ENCODE measurements at regions not wholly inside any gene's neighbourhood (a gene's known extent, or its start where the extent isn't known, plus 50 kb on each side); places are given as distances from the start of the nearest gene placed in this dataset.
"Not testable (repeated sequence)": the region's sequence is repeated elsewhere in the genome, so short reads cannot be mapped to it uniquely, and the experiment has no call there.

DNA sequence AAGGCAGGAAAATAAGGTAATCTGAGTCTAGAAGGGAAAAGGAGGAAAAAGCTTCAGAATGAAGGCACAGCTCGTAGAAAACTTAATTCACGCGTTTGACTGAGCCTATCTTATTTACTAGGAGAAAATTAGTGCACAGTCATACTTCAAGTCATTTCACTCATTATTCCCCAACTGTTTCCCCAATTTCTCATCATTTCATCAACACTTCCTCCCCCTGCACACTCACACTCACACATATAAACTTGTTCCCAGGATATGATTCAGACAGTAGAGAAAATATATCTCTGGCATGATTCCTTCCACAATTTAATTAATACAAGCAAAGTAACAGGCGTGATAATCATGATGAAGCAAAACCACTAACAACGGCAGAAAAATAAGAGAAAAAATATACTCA is 94.5 kb upstream of the F13A1 start:
- no peak for DNase-seq

DNA sequence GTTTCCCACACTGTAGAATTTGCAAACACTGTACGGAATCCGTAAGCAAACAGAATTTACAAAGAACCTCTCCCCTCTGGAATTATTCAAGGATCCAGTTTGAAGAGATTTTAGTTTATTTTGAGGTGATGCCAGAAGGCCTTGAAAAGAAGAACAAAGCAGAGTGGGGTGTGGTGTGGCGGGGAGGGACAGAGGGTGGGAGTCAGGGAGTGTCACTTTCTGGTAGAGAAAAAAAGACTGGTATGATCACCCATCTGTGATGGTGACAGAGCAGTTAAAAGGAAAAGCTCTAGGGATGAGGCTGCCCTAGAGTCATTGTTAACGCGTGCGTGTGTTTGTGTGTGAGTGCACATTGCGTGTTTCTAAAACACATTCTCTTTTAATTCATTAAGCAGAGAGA is 97.0 kb upstream of the F13A1 start:
- no peak for DNase-seq

DNA sequence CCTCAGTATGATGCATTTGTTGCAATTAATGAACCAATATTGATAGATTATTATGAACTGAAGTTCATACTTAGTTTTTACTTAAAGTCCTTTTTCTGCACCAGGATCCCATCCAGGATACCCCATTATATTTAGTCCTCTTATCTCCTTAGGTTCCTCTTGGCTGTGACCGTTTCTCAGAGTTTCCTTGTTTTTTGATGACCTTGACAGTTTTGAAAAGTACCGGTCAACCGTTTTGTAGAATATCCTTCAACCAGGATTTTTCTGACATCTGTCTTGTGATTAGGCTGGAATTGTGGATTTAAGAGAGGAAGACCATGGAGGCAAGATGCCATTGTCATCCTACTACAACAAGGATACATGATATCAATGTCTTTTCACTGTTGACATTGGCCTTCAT is 98.0 kb upstream of the F13A1 start:
- DNase-seq = no peak

DNA sequence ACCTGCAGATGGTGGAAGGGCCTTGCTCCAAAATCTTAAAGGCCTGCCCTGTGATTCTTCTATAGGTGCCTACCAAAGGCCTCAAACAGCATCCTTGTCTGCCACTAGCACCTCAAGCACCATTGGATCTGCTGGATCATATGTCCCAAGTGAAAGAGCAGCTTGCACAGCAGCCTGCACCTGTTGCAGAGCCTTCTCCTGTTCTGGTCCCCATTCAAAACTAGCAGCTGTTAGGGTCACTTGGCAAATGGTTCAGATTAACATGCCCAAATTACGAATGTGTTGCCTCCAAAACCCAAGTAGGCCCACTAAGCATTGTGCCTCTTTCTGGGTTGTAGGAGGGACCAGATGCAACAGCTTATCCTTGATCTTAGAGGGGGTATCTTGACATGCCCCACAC is 99.6 kb upstream of the F13A1 start:
- DNase-seq = no peak

DNA sequence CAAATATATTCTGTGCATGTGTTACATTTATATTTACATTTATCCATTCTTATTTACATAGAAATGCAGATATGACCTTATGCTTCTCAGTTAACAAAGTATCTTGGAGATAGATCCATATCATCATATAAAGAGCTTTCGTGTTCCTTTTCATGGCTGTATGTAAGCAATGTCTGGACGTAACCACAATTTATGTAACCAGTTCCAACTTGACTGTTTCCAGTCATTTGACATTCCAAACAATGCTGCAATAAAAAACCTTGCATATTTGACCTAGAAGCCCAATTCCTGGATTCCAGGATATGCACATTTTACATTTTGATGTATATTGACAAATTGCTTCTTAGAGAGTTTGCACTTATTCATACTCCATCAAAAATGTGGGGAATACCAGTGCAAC is 113.7 kb upstream of the F13A1 start:
- DNase-seq = no peak

DNA sequence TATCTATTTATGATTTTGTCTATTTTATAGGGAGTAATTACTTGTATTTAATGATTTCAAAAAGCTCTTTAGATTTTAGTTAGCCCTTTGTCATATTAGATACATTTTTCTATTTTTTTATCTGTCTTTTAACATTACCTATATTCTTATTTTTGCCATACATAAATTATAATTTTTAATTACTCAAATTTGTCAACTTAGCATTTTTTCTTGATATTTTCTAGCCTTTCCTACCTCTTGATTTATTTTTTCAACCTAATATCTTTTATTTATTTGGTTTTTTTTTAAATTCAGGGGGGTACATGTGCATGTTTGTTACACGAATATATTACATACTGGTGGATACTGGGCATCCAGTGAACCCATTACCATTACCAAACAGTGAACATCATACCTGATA is 114.3 kb upstream of the F13A1 start:
- no peak for DNase-seq

DNA sequence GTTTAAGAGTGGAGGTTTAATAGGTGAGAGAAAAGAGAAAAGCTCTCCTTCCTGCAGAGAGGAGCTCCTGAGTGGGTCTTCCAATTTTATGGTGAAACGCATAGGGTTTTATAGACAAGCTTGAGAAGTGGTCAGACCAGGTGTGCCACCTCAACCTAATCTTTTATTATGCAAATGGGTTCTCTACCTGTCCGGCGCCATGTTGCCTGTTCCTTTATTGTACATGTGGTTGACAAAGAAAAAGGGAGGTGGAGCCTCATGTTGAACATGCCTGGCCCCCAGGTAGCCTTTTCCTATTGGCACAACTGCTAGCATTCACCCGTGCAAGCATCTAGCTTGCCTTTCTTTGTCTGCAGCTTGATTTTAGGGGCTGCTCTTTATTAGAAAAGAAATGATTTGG is 115.9 kb upstream of the F13A1 start:
- DNase-seq = no peak

DNA sequence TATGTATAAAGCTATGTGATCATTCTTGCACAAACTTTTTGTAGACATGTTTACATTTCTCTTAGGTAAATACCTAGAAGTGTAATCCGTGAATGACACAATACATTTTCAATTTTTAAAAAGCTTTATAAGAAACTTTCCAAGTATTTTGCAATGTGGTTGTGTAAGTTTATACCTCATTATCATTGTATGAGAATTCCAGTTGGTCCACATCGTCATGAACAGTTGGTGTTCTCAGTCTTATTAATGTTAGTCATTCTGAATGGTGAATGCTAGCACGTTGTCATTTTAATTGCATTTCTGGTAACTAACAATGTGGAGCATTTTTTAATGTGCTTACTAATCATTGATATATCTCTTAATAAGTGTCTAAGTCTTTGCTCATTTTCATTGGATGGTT is 116.5 kb upstream of the F13A1 start:
- DNase-seq = no peak

DNA sequence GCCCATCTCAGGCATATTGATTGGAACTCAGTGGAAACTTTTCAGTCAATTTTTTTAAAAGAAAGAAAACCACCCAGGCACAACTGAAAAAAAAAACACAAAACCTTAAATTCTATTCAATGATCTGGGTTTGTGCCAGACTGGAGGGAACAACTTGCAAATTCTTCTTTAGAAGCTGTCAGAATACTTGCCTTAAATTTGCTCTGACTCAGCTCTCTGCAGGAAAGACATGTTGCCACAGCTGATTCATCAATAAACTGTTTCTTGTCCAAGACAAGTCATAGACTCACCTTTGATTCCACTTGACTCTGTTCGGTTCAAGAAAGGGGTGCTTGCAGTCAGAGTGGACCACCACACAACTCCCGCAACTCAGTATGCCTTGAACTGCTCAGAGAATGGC is 117.8 kb upstream of the F13A1 start:
- DNase-seq = no peak

DNA sequence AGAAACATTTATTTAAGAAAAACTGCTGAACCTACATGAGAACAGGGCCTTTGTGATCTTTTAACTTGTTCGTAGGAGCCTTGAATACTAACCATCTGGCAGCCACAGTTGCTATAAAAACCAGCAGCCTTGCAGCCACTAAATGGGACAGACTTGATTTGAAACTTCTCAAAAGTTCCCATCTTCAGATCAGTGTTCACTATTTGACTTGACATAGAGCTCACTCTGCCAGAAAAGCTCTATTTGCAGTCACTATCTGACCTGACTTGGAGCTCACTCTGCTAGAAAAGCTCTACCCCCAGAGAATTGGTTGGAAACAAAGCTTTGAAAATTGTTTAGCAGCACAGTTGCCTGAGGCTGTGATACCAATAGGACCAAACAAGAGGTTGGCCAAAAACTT is 119.3 kb upstream of the F13A1 start:
- no peak for DNase-seq

DNA sequence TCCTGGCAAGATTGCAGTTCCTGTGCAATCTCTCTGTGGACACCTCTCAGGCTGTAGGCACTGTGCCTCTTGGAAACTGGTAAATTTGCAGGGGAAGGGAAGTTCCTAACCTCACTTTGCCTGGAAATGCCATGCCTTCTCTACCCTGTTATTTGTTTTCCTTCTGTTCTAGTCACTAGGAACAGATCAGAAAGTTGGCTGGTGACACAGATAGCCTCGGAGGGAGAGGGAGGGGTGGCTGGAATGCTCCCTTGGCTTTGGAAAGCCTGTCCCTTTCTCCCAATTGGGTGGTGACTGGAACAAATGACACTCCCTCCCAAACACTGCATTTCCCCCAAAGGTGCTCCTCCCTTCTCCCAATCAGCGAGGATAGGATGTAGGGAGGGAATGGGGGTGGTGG is 131.5 kb upstream of the F13A1 start:
- no peak for DNase-seq

DNA sequence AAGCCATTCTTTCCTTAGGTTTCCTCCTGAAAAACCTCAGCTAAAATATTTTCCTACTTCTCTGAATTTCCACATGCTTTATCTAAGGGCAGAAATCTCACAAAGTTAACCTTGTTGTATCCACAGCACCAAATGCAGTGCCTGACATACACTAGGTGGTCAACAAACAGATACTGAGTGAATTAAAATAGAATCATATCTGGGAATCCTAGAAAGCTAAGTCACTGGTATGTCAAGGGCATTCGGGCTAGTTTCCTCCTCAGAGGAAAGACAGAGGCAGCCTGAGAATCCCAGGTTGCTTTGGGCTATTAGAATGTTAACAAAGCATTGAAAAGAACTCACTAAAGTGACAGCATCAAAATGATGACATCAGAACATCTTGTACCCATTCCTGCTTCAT is 132.7 kb upstream of the F13A1 start:
- DNase-seq = no peak

DNA sequence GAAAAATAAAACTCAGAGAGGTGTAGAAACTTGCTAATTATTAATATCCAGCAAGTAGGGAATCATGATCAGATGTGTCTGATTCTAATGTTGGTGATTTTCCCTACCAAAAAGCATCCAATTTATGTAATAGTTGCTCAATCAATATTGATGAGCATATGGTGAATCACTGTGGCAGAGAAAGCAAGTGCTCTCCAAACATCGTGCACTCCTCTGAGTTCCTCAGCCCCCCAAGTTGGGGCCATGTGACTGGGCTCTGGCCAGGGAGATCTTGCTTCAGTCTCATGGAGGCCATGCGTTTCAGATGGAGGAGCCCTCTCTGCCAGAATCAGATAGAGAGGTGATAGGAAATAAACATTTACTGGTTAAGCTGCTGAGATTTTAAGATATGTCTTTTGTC is 133.2 kb upstream of the LY86 start:
- no peak for DNase-seq

DNA sequence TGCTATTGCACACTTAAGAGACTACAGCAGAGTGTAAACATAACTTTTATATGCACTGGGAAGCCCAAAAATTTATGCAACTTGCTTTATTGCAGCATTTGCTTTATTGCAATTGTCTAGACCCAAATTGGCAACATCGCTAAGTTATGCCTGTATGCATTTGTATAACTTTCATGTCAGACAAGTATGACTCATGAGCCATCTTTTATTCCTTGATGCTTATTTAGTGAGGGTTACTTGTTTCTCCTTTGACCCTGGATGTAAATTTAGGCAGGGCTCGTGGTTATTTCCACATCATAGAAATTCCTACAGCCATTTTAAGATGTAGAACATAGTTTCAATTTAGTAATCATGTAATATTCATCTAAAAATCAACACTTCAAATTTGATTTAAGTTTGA is 130.3 kb upstream of the LY86 start:
- DNase-seq = no peak

DNA sequence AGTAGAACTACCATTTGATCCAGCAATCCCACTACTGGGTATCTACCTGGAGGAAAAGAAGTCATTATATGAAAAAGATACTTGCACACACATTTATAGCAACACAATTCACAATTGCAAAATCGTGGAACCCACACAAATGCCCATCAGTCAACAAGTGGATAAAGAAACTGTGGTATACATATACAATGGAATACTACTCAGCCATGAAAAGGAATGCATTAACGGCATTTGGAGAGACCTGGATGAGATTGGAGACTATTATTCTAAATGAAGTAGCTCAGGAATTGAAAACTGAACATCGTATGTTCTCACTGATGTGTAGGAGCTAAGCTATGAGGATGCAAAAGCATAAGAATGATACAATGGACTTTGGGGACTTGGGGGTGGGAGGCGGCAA is 128.6 kb upstream of the LY86 start:
- DNase-seq = not testable (repeated sequence)

DNA sequence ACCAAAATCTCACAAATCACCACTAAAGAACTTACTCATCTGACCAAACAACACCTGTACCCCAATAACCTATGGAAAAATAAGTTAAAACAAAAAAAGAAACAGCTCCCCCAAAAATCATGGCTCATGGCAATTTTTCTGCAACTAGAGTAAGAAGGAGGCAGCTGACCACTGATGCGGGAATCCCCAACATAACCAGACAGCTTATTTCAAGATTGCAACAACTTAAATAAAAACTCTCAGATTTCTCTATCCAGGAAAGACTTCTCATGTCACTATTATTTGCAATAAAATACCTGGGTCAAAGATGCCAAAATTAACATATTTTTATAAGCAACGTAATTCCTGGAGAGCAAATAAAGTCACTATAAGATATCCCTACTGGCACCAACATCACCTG is 128.1 kb upstream of the LY86 start:
- DNase-seq = no peak

DNA sequence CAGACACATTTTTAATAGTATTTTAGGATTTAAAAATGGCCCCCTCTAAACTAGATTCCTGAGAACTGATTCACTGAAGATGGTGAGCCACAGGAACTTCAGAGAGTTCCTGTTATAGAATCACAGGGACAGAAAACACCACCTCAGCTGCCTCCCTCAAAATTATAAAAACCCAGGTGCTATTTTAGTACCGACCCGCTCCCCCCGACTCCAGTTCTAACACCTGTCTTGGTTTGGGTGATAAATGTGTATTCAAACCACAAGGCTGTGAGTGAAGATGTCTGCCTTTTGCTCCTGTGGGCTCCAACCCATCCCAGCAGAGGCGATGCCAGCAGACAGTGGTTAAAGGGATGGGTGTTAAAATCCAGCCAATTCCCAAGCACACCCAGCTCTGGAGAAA is 127.4 kb upstream of the LY86 start:
- no peak for DNase-seq

DNA sequence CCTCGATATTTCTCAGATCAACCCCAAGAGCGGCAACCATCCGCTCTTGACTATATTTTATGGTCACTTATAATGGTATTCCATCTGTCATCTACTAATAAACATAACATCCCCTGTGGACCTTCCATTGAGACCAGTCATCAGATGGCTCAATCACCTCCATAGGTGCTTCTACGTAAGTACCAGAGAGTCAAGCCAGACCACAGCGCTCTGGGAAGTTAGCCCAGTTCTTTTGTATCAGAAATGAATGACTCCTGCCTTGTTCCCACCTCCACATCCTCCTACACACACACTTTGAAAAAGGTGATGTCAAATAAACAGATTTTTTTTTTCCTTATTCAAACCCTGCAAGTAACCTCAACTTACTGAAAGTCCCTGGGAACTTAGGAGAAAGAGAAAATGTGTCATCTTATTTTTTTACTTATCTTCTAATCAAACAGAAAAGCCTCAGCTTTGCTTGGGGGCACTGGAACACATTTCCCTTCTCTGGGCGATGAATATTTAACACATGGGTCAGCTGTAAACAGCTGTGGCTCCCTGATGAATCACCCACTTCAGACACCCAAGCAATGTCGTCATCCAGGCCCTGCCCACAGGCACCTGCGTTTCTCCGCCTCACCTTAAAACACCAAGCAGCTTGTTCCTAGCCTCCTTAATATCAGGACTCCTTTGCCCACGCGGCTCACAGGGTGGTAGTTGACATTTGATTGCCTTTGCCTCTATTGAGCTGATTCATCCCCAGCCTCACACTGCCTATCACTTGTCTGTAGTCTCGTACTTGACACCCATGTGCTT is 121.4 kb upstream of the LY86 start:
- no peak for DNase-seq

DNA sequence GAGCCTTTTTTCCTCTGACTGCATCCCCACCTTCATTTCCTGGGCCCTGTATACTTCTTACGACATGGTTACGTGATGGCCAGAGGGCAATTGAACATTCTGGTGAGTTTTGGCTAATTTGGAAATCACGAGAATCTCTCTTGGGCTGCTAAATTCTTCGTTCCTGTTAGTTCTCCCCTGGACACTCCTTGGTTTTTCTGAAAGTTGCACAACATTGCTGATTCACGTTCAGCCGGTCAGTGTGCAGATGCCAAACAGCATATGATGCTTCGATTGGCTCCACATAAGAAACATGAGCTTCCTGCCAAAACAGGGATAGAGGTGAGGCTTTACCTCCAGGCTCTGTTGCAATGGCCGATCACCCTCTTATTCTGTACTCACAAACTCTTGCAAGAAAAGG is 119.4 kb upstream of the LY86 start:
- DNase-seq = no peak

DNA sequence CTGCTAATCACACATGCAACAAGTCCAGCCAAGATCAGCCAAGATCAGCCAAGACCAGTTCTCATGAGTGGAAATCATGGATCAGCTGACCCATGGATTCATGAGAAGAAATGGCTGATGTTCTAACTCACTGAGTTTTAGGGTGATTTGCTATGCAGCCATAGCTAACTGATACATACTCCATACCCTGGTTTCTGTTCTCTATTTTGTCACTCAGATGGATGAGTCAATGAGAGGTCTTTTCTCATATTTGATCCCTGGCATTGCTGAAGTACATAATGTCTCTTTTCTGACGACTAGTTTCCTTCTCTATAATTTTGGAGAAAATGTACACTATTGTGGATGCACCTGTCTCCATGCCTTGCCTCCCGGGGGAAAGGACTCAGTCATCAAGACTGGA is 118.4 kb upstream of the LY86 start:
- DNase-seq = no peak

DNA sequence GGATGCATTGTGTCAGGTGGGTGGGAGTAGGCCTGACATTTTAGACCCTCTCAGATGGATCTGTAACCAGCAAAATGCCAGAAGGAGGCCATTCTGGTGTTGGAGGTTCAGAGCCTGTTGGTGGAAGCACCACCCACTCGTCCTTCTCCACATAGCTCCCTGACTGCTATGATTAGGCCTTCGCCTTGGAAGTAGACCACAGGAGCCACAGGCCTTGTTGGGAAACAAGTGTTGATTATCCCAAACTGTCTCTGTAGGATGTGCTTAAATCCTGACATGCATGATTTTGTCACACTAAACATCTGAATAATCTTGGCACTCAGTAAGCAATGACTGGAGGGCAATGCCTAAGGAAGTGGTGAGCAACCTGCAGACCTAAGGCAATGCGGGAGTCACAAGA is 117.2 kb upstream of the LY86 start:
- DNase-seq = no peak

DNA sequence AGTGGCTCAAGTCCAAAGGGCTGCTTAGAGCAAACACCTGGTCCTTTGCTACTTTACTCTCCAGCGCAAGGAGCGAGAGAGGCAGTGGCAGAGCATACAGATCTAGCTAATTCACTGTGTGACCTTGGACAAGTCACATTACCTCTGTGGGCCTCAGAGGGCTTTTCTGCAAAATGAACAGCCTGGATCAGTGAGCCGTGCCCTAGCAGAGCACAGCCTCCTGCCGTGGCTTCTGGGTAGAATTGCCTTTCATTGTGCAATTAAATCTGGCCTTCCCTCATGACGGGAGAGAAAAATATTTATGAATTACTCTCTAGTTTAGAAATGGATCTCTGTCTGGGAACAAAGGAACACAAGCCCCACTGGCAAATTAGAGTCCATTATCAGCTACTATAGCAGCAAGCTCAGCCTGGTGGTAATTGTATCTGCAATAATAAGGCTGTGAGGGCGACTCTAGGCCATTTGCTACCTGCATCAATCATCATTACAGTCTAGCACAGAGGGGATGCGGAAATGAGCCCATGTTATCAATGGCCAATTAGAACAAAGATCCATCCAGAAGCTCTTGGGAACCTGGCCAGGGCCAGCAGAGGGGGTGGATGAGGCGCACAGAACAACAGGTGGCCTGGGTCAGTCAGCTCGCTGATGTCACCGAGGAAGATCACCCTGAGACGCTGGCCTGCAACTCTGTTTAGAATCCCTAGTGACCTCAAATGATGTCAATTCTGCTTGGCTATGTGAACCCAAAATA is 114.2 kb upstream of the LY86 start:
- no peak for DNase-seq

DNA sequence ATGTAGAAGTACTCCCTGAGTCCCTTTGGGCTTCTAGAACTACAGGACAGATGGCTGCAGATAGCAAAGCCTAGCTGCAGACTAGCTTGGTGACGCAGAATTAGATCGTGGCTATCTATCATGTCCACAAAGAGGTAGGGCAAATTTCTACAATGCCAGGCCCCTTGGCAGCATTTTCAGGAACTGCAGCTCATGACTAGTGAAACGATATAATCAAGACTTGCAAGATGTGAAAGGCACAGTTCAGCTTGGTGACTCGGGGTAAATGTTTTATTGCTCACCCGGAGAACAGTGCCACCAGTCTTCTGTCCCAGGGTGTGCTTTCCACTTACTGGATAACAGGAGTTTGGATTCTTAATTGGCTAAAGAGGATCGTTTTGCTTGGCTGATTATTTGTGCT is 108.7 kb upstream of the LY86 start:
- no peak for DNase-seq

DNA sequence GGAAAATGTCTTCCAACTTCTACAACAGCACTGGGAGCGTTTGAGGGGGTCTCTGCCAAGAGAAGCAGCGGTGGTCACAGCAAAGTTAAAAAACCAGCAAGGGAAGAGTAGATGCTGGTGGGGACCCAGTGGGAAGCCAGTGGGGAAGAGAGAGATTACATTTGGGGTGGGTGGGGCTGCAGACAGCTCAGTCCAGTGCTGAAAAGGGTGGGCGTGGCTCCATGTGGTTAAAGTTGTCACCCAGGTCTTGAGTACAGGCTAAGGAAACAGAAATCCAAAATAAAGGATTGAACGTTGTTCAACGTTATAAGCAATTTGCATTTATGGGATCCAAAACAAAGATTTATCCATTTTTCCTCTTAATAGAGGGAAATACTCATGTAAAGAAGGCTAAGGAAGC is 106.3 kb upstream of the LY86 start:
- no peak for DNase-seq

DNA sequence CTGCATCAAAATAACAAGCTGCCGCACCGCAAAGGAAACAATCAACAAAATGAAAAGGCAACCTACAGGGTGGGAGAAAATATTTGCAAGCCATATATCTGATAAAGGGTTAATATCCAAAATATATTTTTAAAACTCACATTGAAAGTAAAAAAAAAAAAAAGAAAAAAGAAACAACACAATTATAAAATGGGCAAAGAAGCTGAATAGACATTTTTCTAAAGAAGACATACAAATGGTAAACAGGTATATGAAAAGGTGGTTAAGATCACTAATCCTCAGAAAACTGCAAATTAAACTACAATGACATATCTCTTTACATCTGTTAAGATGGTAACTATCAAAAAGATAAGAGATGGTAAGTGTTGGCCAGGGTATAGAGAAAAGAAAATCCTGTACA is 105.4 kb upstream of the LY86 start:
- DNase-seq = no peak

Data from activated CD4-positive, alpha-beta T cell treated with anti-CD3 and anti-CD28 coated beads for 48 hours (primary cell).